Prostate gland (tissue), 2 donors: ENCODE measurements at regions not wholly inside any gene's neighbourhood (a gene's known extent, or its start where the extent isn't known, plus 50 kb on each side); places are given as distances from the start of the nearest gene placed in this dataset.

Experiments
- CTCF ChIP-seq, 4 experiments: fragments of 200-600 bp in 2 of 4; fragments of 450-650 bp in 2 of 4; sonication (generic) in 2 of 4; IDR thresholded peaks; 1 replicate in 3 of 4; 2 replicates in 1 of 4; pipeline ENCODE4 v1.5.1; 2016 to 2019; ENCODE audit warnings: antibody characterized with exemption in 4 of 4, mild to moderate bottlenecking in 2 of 4, moderate library complexity in 2 of 4
- POLR2A ChIP-seq: fragments of 450-650 bp; IDR thresholded peaks from one replicate; pipeline ENCODE4 v1.6.1; 2016; ENCODE audit warnings: antibody characterized with exemption, mild to moderate bottlenecking

- no peak for TF ChIP-seq CTCF (IDR thresholded peaks at IDR 0.05)
- no peak for TF ChIP-seq POLR2A
Observed at GRCh38 chr18:77551055-77551454, 301.4 kb downstream of the GALR1 start.
